CD4-positive, alpha-beta T cell treated with Interleukin-15 for 1 hour (primary cell): ENCODE measurements at regions not wholly inside any gene's neighbourhood (a gene's known extent, or its start where the extent isn't known, plus 50 kb on each side); places are given as distances from the start of the nearest gene placed in this dataset.

Source experiments
- DNase-seq: peaks from one replicate; pipeline ENCODE4 v3.0.0-alpha.2; 2020

- no peak for DNase-seq
These were observed 380.8 kb downstream of the SPRY1 start for GRCh38 chr4:123777373-123777772.

DNA sequence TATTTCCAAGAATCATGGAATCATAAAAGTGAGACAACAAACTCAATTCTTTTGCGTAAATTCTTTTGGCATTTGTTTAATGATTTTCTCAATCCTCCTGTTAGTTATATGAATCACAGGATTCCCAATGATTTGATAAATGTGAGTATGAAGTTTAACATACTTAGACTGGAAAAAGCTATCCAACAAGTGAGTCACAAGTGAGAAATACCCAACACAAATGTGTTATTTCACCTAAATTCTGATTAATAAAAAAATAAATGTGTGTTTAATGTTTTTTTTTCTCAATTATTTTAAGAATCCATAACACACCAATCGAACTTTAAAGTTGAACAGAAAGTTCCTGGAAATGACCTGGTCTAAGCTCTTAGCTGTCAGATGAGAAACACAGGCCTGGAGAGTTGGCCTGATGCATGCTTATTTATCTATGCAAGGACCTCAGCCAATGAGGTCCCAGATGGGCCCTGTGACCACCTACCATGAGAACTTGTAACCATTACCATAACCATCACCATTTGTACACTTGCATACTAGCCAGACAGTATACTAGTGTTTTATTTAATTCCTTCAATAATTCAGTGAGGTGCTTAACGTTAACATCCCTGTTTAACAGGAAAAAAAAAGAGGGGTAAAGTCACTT is 386.7 kb downstream of the SPRY1 start:
- DNase-seq: no peak

- DNase-seq: no peak
These were observed 387.3 kb downstream of the SPRY1 start for GRCh38 chr4:123783921-123784320.

GRCh38 chr4:123784626-123785025 is 388.0 kb downstream of the SPRY1 start:
- no peak for DNase-seq

DNA sequence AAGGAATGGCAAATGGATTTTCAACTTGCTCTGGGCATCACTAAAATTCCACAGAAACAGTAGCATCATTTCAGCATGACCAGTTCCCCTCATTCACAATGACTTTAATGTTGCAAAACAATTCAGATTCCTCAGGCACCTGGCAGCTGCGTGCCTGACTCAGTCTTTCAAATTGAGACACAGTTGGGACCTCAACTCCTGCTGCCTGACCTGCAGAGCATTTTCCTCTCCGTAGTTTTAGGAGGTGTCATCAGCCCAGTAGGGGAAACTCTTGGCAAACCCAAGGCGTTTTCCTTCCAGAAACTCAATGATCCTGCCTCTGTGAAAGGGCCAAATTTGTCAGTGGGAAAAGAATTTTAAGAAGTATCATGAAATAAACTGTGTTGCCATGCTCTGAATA is 388.9 kb downstream of the SPRY1 start:
- DNase-seq: no peak

DNA sequence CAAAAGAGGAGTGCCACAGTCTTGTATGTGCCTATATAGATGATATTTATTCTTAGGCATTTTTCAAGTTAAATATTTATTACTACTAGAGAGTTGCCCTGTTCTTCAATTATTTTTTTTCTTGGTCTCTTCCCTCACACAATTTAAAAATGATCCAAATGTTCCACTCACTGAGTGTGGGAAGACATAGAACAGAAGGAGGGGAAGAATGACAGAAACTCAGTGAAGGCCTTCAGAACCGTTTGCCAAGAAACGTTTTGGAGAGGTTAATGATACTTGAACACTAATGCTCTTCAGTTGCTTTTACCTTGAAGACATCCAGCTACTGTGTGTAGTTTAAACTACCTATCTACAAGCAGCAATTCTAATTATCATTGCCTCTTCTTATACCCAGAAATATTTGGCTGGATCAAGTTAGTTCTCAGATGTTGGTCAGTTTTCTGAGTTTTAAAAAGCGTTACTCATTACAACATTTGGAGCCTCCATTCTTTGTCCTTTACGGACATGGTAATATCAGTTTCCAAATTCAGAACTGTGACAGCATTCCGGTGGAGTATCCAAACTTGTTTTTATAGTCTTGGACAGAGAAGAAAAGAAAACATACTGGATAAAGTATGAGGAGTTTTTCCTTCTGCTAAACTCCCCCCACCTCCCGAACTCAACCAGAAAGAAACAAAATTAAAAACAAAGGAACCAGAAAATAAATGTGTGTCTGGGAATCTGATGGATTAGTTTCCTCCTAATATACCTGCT is 389.7 kb downstream of the SPRY1 start:
- no peak for DNase-seq

DNA sequence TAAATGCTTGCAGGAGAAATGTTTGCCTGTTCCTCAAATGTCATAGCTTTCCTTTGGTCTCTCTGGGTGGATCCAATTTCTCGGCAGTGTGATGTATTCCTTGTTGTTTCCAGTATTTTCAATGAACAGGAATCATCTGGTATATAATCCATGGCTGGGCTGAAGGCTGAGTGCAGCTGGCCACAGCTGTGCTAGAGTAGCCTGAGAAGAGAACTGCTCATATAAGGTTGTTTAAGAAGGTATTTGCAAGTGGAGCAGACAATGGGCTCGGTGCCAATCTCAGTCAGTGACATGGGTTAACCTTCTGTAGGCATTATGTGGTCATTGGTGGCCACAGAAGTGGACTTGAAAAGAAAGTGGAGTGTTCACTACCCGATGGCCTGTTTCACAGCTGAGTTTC is 390.3 kb downstream of the SPRY1 start:
- DNase-seq: no peak

GRCh38 chr4:123787512-123788080 is 391.0 kb downstream of the SPRY1 start:
- no peak for DNase-seq

DNA sequence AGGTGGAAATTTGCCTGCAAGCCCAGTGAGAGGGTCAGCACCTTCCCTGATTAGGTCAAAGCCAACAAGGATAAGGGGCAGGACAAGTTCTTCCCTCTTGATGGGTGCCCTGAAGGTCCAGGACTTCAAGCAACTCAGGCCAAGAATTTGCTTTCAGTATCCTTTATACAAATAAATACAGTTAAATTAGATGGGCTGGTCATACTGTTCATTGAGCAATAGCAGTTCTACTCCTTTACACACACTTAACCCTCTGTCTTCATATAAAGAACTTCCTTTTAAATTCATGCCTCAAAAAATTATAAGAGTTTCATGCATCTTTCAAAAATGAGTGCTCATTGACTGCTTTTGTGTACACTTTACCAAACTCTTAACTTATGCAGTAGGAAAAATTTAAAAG is 392.0 kb downstream of the SPRY1 start:
- no peak for DNase-seq

DNA sequence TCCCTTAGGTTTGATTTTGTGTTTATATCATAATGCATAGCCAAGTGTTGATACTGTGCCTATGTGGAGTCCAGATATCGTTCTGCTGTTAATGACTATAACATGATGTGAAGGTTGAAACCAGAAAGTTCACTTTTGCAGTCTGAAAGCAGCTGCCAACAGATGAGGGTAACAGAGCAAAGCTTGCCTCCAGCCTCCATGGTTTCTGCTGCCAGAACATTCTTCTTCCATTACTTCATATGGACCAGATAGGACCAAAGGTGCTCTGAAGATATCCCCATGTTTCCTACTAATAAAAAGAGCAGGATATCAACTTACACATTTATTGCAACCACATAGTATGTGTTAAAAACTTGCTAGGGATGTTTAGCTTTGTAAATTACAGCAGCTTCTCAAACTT is 394.1 kb downstream of the SPRY1 start:
- DNase-seq: no peak

GRCh38 chr4:123802082-123802645 is 405.6 kb downstream of the SPRY1 start:
- no peak for DNase-seq

GRCh38 chr4:123802933-123803332 is 406.3 kb downstream of the SPRY1 start:
- DNase-seq: no peak

DNA sequence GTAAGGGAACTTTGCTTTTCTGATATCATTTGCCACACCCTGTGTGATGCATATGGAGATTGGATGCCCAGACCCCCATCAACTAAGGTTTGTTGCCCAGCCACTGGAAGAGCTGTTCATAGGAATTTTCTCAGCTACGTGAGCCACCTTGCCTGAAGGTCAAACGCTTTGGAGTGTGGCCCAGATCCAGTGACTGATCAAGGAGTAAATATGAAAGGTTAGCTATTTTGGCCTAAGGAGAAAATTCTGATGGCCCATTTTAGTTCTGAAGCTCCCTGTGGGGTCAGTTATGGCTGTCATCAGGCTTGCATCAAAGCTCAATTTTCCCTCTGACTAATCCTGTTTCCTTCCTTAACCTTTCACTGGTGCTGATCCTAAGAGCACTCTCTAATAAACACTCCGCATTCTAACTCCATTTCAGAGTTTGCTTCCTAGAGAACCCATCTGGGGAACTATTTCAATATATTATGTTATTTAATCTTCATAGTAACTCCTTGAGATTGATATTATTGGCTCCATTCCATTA is 407.7 kb downstream of the SPRY1 start:
- DNase-seq: no peak

DNA sequence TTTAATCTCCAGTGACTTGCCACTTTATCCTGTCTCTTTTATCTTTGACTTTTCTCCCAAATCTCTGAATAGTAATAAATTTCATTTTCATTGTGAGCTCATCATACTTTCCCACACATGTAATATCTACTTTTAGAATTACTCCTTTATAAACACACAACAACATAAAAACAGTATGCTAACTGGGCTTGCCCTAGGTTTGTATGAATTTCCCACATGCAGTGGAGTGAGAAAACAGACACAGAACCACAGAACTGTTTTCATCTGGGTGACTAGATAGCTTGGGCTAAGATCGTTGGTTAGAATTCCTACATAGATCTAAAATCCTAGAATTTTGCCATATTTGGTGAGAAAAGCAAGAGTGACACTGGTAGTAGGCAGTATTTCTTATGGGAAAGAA is 409.5 kb downstream of the SPRY1 start:
- no peak for DNase-seq

DNA sequence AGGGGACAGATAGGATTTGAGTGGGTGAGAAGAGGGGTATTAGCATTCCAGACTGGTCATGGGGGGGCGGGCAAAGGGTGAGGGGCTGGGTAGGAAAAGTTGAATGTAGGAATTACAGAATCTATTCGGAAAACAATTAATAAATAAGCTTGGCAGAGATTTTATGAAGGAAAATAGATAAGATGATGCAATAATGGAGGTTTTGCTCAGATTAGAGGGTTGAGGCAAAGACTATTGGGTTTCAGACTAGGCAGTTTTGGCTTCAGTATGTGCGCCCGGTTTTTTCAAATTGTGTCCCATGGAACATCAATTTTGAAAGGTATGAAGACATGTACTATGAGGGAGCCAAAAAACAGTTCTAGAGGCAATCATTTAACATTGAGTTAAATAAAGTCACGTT is 410.6 kb downstream of the SPRY1 start:
- DNase-seq: no peak

DNA sequence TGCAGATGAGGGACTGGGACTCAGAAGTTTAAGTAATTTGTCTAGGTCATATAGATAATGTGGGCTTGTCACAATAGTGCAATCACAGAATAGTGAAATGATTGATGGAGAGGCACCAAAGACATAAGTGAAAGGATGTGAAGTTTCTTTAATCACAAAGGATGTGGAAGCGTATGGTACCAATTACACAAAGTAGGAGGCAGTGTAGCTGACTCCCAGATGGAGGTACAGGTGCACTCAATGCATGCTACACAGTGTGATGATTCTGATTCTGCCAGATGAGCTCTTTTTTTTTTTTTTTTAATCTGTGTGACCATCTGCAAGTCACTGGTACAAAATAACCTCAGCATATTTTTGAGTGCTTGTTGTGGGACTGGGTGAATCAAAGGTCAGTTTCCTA is 411.3 kb downstream of the SPRY1 start:
- no peak for DNase-seq

- DNase-seq: no peak
These were observed 413.3 kb downstream of the SPRY1 start for GRCh38 chr4:123809864-123810263.

DNA sequence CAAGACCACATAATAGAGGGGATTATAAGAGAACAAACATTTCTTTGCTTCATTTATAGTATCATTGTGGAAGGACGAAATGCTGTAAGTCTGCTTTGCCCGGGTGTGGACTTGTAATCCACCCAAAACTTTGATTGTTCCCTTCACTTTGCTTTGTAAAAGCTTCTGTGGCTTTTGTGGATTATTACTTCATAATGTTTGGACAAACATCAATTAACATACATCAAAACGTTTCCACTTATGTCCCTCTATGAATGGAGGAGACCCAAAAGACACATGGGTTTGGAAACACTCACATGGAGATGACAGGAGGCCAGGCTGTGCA is 415.4 kb downstream of the SPRY1 start:
- DNase-seq: no peak

GRCh38 chr4:123813901-123814300 is 417.3 kb downstream of the SPRY1 start:
- no peak for DNase-seq

DNA sequence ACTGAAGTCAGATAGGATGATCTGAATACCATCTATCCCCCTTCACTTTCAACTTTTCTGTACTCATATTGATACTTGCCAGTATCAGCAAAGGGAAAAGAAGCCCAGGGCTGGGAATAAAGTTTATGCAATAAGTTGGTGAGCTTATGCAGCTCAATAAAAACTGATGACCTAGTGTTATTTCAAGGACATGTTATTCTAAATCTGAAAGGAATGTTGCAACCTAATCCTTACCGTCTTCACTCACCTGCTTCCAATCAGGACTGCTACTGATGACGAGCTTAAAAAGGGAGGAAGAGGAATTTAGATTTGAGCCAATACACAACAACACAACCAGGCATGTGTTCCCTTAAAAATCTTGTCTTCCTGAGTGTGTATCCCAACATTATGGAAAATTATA is 419.9 kb downstream of the SPRY1 start:
- DNase-seq: no peak

GRCh38 chr4:123817025-123817688 is 420.6 kb downstream of the SPRY1 start:
- DNase-seq: no peak

- no peak for DNase-seq
These were observed 422.9 kb downstream of the SPRY1 start for GRCh38 chr4:123819362-123820035.

DNA sequence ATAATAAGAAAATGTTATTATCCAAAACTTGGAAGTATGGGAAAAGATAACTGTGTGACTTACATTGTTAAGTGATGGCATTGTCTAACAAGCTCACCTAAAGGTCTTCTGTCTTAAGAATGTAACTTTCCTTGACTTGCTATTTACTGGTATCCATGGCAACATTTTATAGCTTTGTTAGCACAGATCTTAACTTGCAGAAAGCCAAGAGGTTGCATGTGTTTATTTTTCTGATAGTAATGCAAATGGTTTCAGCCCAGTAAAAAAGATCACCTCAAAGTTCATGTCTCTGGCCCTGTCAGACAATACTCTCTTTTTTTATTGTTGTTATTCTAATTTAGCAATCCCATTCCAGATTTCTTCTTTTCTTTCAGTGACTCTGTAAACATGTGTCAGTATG is 425.3 kb downstream of the SPRY1 start:
- no peak for DNase-seq
